ENCODE measurements at regions not wholly inside any gene's neighbourhood (a gene's known extent, or its start where the extent isn't known, plus 50 kb on each side); places are given as distances from the start of the nearest gene placed in this dataset.

GRCh38 chr14:58977366-58977765, 211.1 kb upstream of the DAAM1 start:
- TF ChIP-seq CTCF (optimal IDR thresholded peaks at IDR 0.05 in 1 of 3, IDR thresholded peaks at IDR 0.05 in 1 of 3, conservative IDR thresholded peaks at IDR 0.05 in 1 of 3; ENCODE audit: extremely low read depth in 1 of 3, insufficient read depth in 2 of 3, low read length in 3 of 3): no peak
- TF ChIP-seq EZH2 (IDR thresholded peaks at IDR 0.05; ENCODE audit: low read length): no peak

All from keratinocyte (primary cell).